Transverse colon (tissue), 4 donors: ENCODE measurements at regions not wholly inside any gene's neighbourhood (a gene's known extent, or its start where the extent isn't known, plus 50 kb on each side); places are given as distances from the start of the nearest gene placed in this dataset.

Experiments used
- EP300 ChIP-seq: sonication (generic); formaldehyde crosslinking; IDR thresholded peaks from one replicate; pipeline ENCODE4 v1.6.1; 2017; ENCODE audit warnings: antibody characterized with exemption, low read depth
- POLR2A ChIP-seq: fragments of 450-650 bp; IDR thresholded peaks from one replicate; pipeline ENCODE4 v1.6.1; 2016; ENCODE audit warnings: antibody characterized with exemption, mild to moderate bottlenecking, moderate library complexity
- POLR2AphosphoS5 ChIP-seq, 3 donors: sonication (generic); formaldehyde crosslinking; IDR thresholded peaks; one replicate each; pipeline ENCODE4 v1.6.1; 2016; ENCODE audit warnings: antibody characterized with exemption in 3 of 3
- TF ChIP-seq, protein P1 (sequence below), 5 experiments: fragments of 200-600 bp in 3 of 5; fragments of 450-650 bp in 2 of 5; sonication (generic) in 3 of 5; IDR thresholded peaks; 1 replicate in 2 of 5; 2 replicates in 3 of 5; pipeline ENCODE4 v1.5.1; 2016 to 2017; ENCODE audit warnings: antibody characterized with exemption in 5 of 5, inconsistent platforms in 3 of 5, mild to moderate bottlenecking in 2 of 5, moderate library complexity in 1 of 5

DNA sequence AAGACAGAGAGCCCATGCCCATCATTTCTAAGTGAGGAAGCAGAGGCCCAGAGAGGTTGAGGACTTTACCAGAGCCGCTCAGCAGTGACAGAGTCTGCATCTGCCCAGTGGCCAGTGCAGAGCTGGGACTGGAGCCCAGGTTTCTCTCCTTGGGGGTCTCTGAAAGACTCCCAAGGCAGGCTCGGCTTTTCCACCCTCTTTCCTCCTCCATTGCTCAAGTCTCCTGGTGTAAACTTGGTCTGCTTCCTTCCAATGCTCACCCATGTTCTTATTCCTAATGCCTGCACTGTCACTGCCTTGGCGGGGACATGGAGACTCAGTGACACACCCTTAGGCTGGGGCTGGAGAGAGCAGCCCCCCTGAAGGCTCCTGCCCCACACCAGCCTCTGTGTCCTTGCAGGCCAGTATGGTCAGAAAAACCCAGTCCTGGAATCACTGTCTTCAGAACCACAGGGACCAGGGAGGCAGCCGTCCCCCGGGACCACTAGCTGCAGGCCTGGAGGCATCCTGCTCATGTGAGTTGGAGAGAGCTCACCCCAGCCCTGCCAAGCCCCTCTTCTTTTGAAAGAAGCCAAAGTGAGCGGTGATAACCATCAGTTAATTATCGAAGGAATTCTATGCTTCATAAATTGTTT lies 211.0 kb upstream of the ZNF536 start:
- no peak for TF ChIP-seq POLR2AphosphoS5 (IDR thresholded peaks at IDR 0.05)
- TF ChIP-seq, protein P1, sequence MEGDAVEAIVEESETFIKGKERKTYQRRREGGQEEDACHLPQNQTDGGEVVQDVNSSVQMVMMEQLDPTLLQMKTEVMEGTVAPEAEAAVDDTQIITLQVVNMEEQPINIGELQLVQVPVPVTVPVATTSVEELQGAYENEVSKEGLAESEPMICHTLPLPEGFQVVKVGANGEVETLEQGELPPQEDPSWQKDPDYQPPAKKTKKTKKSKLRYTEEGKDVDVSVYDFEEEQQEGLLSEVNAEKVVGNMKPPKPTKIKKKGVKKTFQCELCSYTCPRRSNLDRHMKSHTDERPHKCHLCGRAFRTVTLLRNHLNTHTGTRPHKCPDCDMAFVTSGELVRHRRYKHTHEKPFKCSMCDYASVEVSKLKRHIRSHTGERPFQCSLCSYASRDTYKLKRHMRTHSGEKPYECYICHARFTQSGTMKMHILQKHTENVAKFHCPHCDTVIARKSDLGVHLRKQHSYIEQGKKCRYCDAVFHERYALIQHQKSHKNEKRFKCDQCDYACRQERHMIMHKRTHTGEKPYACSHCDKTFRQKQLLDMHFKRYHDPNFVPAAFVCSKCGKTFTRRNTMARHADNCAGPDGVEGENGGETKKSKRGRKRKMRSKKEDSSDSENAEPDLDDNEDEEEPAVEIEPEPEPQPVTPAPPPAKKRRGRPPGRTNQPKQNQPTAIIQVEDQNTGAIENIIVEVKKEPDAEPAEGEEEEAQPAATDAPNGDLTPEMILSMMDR (IDR thresholded peaks at IDR 0.05) = no peak
- no peak for TF ChIP-seq EP300
- no peak for TF ChIP-seq POLR2A
